ENCODE measurements at regions not wholly inside any gene's neighbourhood (a gene's known extent, or its start where the extent isn't known, plus 50 kb on each side); places are given as distances from the start of the nearest gene placed in this dataset.

- TF ChIP-seq FOXA1 (IDR thresholded peaks at IDR 0.05) = no peak
- no peak for TF ChIP-seq NR2F2 (IDR thresholded peaks at IDR 0.05)
- no peak for TF ChIP-seq FOXA2 (IDR thresholded peaks at IDR 0.05)
- TF ChIP-seq RXRA (IDR thresholded peaks at IDR 0.05) = no peak
- TF ChIP-seq CTCF (IDR thresholded peaks at IDR 0.05; ENCODE audit: low read depth, low read length, missing input control) = no peak
- no peak for TF ChIP-seq ATF3 (IDR thresholded peaks at IDR 0.05)
- TF ChIP-seq RAD21 (IDR thresholded peaks at IDR 0.05) = no peak
- TF ChIP-seq HNF4A (conservative IDR thresholded peaks at IDR 0.05) = no peak
- TF ChIP-seq TAF1 (conservative IDR thresholded peaks at IDR 0.05) = no peak
- no peak for TF ChIP-seq GABPA (IDR thresholded peaks at IDR 0.05 in 1 of 2, conservative IDR thresholded peaks at IDR 0.05 in 1 of 2)
- TF ChIP-seq YY1 (IDR thresholded peaks at IDR 0.05) = no peak
- no peak for TF ChIP-seq MAX (IDR thresholded peaks at IDR 0.05)
- no peak for TF ChIP-seq EGR1 (IDR thresholded peaks at IDR 0.05; ENCODE audit: low read depth in 2 of 2)
- no peak for TF ChIP-seq SP1 (IDR thresholded peaks at IDR 0.05)
- TF ChIP-seq JUND (IDR thresholded peaks at IDR 0.05) = no peak
- TF ChIP-seq HNF4G (IDR thresholded peaks at IDR 0.05) = no peak
- no peak for TF ChIP-seq REST (IDR thresholded peaks at IDR 0.05)
- TF ChIP-seq ZBTB33 (IDR thresholded peaks at IDR 0.05) = no peak
- H3K4me1 ChIP-seq (ENCODE audit: control insufficient read depth in 4 of 4, insufficient read depth in 4 of 4, low read length in 3 of 4) = no peaks in the 10 kb centered on the region
- H3K27me3 ChIP-seq (ENCODE audit: control insufficient read depth in 4 of 4, insufficient read depth in 4 of 4, low read length in 3 of 4) = no peaks in the 10 kb centered on the region
- H3K9me3 ChIP-seq (ENCODE audit: control insufficient read depth in 4 of 4, low read length in 3 of 4) = no peaks in the 10 kb centered on the region
- H3K27ac ChIP-seq (ENCODE audit: low read depth in 1 of 2, low read length in 2 of 2) = no peak overlapping the region
- no peak for DNase-seq (ENCODE audit: low spot score)
- no peak overlapping the region for H3K4me3 ChIP-seq (ENCODE audit: low read depth in 1 of 3, low read length in 3 of 3)
- H3K36me3 ChIP-seq (ENCODE audit: control insufficient read depth in 4 of 4, insufficient read depth in 3 of 4, low read depth in 1 of 4, low read length in 3 of 4) = no peaks in the 10 kb centered on the region
- no peak overlapping the region for H3K9ac ChIP-seq (ENCODE audit: low read depth in 1 of 2, low read length in 2 of 2)
- WGBS = 63% methylated on average over 3 of the region's 3 CpGs
These were observed 249.0 kb downstream of the EPM2A start for GRCh38 chr6:145486306-145486705.

Data from liver (tissue), 8 donors.